Inflammatory macrophage treated with lipopolysaccharide for 4 hours (primary cell): ENCODE measurements at regions not wholly inside any gene's neighbourhood (a gene's known extent, or its start where the extent isn't known, plus 50 kb on each side); places are given as distances from the start of the nearest gene placed in this dataset.

Source experiments
- DNase-seq: peaks from one replicate; pipeline ENCODE4 v3.0.0-alpha.2; 2020

DNA sequence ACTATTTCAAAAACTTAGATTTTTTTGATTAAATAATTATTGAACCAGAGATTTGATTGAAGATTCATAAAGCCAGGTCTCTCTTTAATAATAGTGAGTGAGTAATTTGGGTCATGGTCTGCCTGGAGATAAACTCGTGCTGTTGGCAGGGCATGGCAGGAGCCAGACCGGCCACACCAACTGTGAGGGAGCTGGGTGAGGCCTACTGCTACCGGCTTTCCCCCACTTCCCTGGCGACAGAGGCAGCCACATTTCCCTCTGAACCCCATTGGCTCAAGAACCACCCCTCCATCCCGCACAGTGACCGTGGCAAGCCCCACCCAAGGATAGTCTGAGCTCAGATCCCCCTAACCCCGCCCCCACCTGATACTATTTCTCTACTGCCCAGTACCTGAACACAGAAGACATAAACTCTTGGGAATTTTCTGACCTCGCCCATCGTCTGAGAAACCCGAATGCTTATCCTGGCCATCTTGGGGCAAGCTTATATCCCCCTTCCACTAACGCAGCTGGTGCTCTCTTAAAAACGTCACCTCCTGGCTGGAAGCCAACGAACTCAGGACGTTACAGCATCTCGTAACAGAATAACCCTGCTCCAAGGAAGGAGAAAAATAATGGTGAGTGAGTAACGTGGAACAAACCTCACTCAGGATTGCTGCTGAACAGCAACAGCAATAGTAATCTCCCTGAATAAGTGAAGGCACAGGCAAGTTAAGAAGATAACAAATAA lies 627.6 kb upstream of the PCDH9 start:
- no peak for DNase-seq

GRCh38 chr13:67856955-67857354 lies 626.8 kb upstream of the PCDH9 start:
- DNase-seq, result no peak

- no peak for DNase-seq
These were observed 625.7 kb upstream of the PCDH9 start for GRCh38 chr13:67855741-67856238.

DNA sequence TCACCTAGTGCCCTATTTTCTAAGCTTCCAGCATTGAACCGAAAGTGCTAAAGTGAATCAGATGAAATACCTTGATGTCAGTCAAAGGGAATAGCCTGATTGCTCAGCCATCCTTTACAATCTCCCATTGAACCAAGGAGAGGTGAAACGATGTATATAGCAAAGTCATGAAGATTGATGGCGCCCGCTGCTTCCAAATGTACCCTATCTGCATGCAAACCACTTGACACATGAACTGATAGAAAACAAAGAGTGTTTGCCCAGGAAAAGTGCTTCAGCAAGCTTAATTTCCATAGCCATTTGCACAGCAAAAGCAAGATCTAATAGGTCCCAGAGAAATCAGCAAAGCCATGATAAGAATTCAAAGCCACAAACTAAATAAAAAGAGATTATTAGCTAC lies 624.9 kb upstream of the PCDH9 start:
- no peak for DNase-seq

- DNase-seq, result no peak
These were observed 614.4 kb upstream of the PCDH9 start for GRCh38 chr13:67844574-67844973.

DNA sequence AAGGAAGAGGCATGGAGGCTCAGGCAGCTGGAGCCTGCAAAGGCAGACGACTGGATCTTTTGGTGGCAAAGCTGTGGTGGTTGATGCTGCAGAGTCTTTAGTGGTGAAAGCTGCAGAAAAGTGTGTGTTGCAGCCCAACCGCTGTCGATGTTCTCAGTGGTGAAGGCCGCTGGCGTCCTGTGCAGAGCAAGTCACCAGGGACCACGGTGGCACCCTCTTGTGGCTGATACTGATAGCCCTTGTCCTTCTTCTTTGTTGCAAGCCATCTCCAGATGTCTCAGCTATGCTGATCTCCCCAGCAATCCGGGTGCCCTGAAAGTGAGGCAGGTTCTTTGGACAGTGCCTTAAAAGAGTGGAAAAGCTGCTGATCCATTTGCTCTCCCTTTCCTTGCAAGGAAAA lies 610.9 kb upstream of the PCDH9 start:
- no peak for DNase-seq

DNA sequence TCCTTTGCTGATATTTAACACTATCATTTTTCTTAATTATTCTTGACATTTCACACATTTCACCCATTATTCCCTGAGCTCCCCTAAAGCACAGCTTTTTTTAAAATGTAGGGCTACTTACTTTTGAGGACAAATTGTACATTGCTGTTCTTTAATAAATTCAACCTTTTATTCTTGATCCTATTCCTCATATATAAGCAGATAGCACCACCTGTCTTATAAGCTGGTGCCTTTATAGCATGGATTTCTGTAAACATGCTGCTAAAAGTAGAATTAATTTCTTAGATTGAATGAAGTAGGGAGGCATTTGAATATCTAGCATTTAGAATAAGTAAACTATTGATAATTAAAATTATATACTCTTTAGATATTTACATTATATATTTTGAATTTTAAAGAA lies 603.4 kb upstream of the PCDH9 start:
- DNase-seq, result no peak

GRCh38 chr13:67829641-67830040 lies 599.5 kb upstream of the PCDH9 start:
- DNase-seq, result no peak

DNA sequence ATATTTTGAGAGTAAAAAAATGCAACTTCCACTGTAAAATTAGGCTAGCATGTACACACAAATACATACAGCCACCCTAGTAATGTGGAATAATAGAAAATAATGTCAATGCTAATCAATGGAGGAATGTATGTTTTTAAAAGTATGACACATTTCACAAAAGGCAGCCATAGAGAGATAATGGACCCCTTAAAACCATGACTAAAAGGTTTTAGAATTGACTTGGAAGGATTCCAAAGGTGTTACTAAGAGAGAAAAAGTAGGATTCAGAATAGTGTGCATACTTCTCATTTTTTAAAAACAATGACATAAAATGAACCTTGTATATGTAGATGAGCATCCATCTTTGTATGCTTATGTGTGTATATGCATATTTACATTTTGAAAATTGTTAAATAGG lies 597.9 kb upstream of the PCDH9 start:
- DNase-seq, result no peak

- DNase-seq, result no peak
These were observed 591.5 kb upstream of the PCDH9 start for GRCh38 chr13:67821606-67822005.

GRCh38 chr13:67806796-67807195 lies 576.7 kb upstream of the PCDH9 start:
- no peak for DNase-seq

DNA sequence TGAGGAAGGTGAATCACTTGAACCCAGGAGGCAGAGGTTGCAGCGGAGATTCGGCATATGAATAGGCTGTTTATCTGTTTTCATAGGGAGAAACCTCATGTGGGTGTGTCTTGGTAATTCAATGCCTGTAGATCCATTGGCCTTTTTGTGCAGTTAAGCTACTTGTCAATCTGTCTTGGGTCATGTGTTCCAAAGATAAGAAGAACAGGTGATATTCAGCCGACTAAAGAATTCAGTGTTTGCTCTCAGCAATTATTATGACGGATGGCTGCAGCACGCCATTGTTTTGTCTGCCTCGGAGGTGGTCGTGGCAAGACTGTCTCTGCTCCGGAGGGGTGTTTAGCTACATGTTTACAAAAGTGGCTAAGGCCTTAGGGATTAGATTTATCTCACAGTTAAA lies 573.0 kb upstream of the PCDH9 start:
- no peak for DNase-seq

- DNase-seq, result no peak
These were observed 562.1 kb upstream of the PCDH9 start for GRCh38 chr13:67792151-67792676.

DNA sequence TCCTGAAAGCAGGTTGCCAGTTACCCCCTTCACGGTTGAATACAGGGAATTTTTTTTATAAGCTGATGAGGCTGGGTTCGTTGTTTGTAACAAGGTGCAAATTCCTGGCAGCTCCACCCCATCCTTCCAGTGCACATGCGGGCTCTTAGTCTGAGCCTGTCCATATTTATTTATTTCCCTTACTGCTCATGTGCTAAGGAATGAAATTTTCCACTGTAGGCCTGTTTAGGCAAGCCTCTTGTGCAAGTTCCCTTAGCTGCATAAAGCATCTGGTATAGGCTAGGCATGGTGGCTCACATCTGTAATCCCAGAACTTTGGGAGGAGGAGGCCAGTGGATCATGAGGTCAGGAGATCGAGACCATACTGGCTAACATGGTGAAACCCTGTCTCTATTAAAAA lies 560.9 kb upstream of the PCDH9 start:
- DNase-seq, result no peak

- no peak for DNase-seq
These were observed 546.0 kb upstream of the PCDH9 start for GRCh38 chr13:67776151-67776550.

GRCh38 chr13:67775359-67775758 lies 545.2 kb upstream of the PCDH9 start:
- no peak for DNase-seq

GRCh38 chr13:67772807-67773453 lies 542.8 kb upstream of the PCDH9 start:
- DNase-seq, result no peak

- DNase-seq, result no peak
These were observed 541.0 kb upstream of the PCDH9 start for GRCh38 chr13:67771106-67771505.

DNA sequence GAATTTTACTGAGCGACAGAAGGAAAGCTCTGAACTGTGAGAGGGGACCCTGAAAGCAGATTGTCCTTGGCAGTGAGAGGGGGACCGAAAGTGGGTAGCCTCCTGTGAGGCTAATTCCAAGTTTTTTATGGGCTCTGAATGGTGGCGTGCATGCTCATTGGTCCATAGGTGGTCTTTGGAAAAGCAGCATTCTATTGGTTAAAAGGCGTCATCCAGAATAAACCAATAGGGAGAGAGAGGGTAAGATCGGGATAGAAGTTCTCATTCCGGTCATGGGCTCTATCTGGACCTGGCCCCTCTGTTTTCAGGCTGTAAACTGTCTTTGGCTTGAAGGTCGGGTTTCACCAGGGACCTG lies 539.8 kb upstream of the PCDH9 start:
- DNase-seq, result no peak

DNA sequence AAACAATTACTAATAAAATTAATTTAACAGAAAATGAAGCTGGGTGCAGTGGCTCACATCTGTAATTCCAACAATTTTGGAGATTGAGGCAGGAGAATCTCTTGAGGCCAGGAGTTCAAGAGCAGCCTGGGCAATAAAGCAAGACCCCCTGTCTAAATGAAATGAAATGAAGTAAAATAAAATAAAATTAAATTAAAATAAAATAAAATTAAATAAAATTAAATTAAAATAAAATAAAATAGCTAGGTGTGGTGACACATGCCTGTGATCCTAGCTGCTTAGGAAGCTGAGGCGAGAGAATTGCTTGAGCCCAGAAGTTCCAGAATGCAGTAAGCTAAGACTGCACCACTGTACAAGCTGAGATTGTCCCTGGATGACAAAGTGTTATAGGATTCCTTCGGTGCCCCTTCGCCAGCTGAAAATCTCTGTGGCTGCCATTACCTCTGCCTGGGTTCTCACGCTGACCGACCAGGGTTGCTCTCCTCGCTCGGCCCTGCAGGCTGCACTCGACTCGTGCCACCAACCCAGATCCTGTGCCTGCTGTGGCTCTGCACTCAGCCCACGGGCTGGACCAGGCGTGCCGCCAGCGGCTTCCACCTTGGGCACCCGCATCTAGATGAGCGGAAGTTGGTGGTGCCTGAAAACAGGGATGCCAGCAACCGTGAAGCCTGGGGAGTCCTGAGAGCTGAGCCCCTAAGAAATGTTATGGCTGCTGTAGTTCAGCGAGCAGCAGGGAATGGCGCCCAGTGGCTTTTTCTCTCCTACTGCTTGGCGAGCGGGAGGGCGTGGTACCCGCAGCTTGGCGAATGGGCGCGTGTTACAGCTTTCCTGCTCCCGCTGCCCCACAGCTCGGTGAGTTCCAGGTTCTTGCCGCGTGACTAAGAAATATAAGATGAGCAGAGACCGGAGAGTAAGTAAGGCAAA lies 539.2 kb upstream of the PCDH9 start:
- no peak for DNase-seq

DNA sequence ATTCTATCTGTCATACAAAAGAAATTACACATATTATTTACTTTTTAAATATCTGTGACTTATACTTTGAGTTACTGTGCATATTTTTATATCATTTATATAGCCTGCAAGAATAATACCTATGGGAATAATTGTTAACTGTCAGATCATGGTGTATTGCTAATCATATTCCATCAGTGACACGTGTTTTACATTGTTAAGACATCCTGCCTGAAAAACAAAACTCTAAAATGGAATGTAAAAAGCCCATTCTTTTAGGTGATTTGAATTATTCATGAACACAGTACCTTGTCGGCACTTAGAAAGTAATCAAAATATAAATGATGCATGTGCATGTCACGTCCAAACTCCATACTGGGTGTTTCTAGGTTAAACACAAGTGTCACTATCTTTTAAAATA lies 533.8 kb upstream of the PCDH9 start:
- no peak for DNase-seq

DNA sequence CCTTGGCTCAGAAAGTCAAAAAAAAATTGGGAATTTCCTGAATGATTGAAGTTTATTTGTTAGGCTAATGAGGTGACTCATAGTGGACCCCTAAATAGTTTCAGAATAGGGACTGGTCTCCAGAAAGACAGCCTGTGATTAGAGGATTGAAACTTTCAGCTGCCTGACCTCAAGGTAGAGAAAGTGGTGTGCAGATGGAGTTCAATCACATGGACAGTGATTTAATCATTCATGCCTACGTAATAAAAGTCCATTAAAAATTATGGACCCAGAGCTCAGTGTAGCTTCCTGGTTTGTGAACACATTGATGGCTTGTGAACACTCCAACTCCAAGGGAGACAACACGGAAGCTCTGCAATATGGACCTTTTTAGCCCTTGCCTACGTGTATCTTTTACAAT lies 533.2 kb upstream of the PCDH9 start:
- DNase-seq, result no peak

GRCh38 chr13:67758975-67759374 lies 528.8 kb upstream of the PCDH9 start:
- DNase-seq, result no peak

GRCh38 chr13:67754012-67754411 lies 523.9 kb upstream of the PCDH9 start:
- DNase-seq, result no peak
